ENCODE measurements at regions not wholly inside any gene's neighbourhood (a gene's known extent, or its start where the extent isn't known, plus 50 kb on each side); places are given as distances from the start of the nearest gene placed in this dataset.

- TF ChIP-seq CTCF (IDR thresholded peaks at IDR 0.05) (no peak), POLR2AphosphoS5 (IDR thresholded peaks at IDR 0.05) (no peak)
Measured at GRCh38 chr5:90326995-90327394, 82.6 kb downstream of the CETN3 start.
